ENCODE measurements at regions not wholly inside any gene's neighbourhood (a gene's known extent, or its start where the extent isn't known, plus 50 kb on each side); places are given as distances from the start of the nearest gene placed in this dataset.

DNA sequence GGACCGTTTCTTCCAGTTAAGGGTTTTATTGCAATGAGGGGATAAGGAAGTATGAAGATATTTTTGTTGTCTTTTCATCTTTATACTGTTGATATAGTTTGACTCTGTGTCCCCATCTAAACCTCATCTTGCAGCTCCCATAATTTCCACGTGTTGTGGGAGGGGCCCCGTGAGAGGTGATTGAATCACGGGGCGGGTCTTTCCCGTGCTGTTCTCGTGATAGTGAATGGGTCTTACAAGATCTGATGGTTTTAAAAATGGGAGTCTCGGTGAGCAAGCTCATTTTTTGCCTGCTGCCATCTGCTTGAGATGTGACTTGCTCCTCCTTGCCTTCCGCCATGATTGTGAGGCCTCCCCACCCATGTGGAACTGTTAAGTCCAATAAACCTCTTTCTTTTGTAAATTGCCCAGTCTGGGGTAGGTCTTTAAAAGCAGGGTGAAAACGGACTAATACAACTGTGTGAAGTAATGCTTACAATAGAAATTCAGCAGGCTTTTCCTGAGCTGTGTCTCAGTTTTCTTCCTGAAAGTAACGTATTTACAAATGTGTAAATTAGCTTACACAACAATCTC is 377.3 kb downstream of the SIPA1L2 start:
- no peak for TF ChIP-seq CEBPB (IDR thresholded peaks at IDR 0.05)
- TF ChIP-seq TCF12 (IDR thresholded peaks at IDR 0.05; ENCODE audit: low read depth), result no peak
- TF ChIP-seq NFIC (IDR thresholded peaks at IDR 0.05), result no peak
- TF ChIP-seq, protein P1, sequence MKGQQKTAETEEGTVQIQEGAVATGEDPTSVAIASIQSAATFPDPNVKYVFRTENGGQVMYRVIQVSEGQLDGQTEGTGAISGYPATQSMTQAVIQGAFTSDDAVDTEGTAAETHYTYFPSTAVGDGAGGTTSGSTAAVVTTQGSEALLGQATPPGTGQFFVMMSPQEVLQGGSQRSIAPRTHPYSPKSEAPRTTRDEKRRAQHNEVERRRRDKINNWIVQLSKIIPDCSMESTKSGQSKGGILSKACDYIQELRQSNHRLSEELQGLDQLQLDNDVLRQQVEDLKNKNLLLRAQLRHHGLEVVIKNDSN (IDR thresholded peaks at IDR 0.05), result no peak
- TF ChIP-seq EGR1 (IDR thresholded peaks at IDR 0.05), result no peak
- TF ChIP-seq TAF1 (IDR thresholded peaks at IDR 0.05; ENCODE audit: low read depth), result no peak
- no peak for TF ChIP-seq EP300 (IDR thresholded peaks at IDR 0.05; ENCODE audit: borderline replicate concordance)
- TF ChIP-seq, protein P2, sequence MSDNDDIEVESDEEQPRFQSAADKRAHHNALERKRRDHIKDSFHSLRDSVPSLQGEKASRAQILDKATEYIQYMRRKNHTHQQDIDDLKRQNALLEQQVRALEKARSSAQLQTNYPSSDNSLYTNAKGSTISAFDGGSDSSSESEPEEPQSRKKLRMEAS (IDR thresholded peaks at IDR 0.05), result no peak
- TF ChIP-seq, protein P3, sequence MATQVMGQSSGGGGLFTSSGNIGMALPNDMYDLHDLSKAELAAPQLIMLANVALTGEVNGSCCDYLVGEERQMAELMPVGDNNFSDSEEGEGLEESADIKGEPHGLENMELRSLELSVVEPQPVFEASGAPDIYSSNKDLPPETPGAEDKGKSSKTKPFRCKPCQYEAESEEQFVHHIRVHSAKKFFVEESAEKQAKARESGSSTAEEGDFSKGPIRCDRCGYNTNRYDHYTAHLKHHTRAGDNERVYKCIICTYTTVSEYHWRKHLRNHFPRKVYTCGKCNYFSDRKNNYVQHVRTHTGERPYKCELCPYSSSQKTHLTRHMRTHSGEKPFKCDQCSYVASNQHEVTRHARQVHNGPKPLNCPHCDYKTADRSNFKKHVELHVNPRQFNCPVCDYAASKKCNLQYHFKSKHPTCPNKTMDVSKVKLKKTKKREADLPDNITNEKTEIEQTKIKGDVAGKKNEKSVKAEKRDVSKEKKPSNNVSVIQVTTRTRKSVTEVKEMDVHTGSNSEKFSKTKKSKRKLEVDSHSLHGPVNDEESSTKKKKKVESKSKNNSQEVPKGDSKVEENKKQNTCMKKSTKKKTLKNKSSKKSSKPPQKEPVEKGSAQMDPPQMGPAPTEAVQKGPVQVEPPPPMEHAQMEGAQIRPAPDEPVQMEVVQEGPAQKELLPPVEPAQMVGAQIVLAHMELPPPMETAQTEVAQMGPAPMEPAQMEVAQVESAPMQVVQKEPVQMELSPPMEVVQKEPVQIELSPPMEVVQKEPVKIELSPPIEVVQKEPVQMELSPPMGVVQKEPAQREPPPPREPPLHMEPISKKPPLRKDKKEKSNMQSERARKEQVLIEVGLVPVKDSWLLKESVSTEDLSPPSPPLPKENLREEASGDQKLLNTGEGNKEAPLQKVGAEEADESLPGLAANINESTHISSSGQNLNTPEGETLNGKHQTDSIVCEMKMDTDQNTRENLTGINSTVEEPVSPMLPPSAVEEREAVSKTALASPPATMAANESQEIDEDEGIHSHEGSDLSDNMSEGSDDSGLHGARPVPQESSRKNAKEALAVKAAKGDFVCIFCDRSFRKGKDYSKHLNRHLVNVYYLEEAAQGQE (IDR thresholded peaks at IDR 0.05; ENCODE audit: low read depth), result no peak
- TF ChIP-seq YY1 (IDR thresholded peaks at IDR 0.05; ENCODE audit: low read depth), result no peak
- TF ChIP-seq RAD21 (IDR thresholded peaks at IDR 0.05; ENCODE audit: low read depth), result no peak
- no peak for TF ChIP-seq ZBTB7A (IDR thresholded peaks at IDR 0.05; ENCODE audit: low read depth)
- no peak for TF ChIP-seq CREB1 (IDR thresholded peaks at IDR 0.05; ENCODE audit: low read depth)
- TF ChIP-seq FOXM1 (IDR thresholded peaks at IDR 0.05; ENCODE audit: borderline replicate concordance, low read depth), result no peak
